Fibroblast of lung (primary cell): ENCODE measurements at regions not wholly inside any gene's neighbourhood (a gene's known extent, or its start where the extent isn't known, plus 50 kb on each side); places are given as distances from the start of the nearest gene placed in this dataset.

Experiments
- DNase-seq, 2 donors: peaks; one replicate each; pipeline versions ENCODE4 v3.0.0 to v3.0.0-alpha.2; 2010; ENCODE audit warnings: low read depth in 2 of 2
- H2AFZ ChIP-seq: 2 replicates; pipeline ENCODE4 v1.5.1; 2012; ENCODE audit warnings: low read length, control low read depth, inconsistent platforms
- H3K27ac ChIP-seq: 2 replicates; pipeline ENCODE4 v1.5.1; 2011; ENCODE audit warnings: low read length, control low read depth; ENCODE audit not compliant: insufficient read depth
- H3K27me3 ChIP-seq: 2 replicates; pipeline ENCODE4 v1.5.1; 2011; ENCODE audit warnings: mild to moderate bottlenecking, low read length; ENCODE audit not compliant: control insufficient read depth, insufficient read depth
- H3K36me3 ChIP-seq: 2 replicates; pipeline ENCODE4 v1.5.1; 2011; ENCODE audit warnings: low read length; ENCODE audit not compliant: control insufficient read depth, insufficient read depth
- H3K4me1 ChIP-seq: 2 replicates; pipeline ENCODE4 v1.5.1; 2011; ENCODE audit warnings: low read length; ENCODE audit not compliant: control insufficient read depth, insufficient read depth; ENCODE audit errors: extremely low read depth
- H3K4me2 ChIP-seq: 2 replicates; pipeline ENCODE4 v1.5.1; 2011; ENCODE audit warnings: low read length, control low read depth; ENCODE audit not compliant: insufficient read depth; ENCODE audit errors: extremely low read depth
- H3K4me3 ChIP-seq, 4 experiments: fragments of 200-600 bp in 1 of 4; sonication (generic) in 1 of 4; replicated peaks in 1 of 4; 2 replicates each; pipeline ENCODE4 v1.5.1; 2011 to 2016; ENCODE audit warnings: low read length in 4 of 4, low read depth in 3 of 4, mild to moderate bottlenecking in 3 of 4, control low read depth in 2 of 4, inconsistent platforms in 1 of 4, mixed read lengths in 1 of 4; ENCODE audit not compliant: insufficient read depth in 1 of 4; ENCODE audit errors: control extremely low read depth in 1 of 4
- H3K79me2 ChIP-seq: 2 replicates; pipeline ENCODE4 v1.5.1; 2012; ENCODE audit warnings: mild to moderate bottlenecking, low read length, inconsistent platforms; ENCODE audit not compliant: control insufficient read depth, insufficient read depth
- H3K9ac ChIP-seq: 2 replicates; pipeline ENCODE4 v1.5.1; 2011; ENCODE audit warnings: mild to moderate bottlenecking, low read length, control low read depth; ENCODE audit not compliant: insufficient read depth
- H3K9me3 ChIP-seq: 2 replicates; pipeline ENCODE4 v1.5.1; 2012; ENCODE audit warnings: low read depth, low read length; ENCODE audit not compliant: control insufficient read depth, insufficient read depth
- H4K20me1 ChIP-seq: 2 replicates; pipeline ENCODE4 v1.5.1; 2011; ENCODE audit warnings: low read length; ENCODE audit not compliant: control insufficient read depth, insufficient read depth; ENCODE audit errors: extremely low read depth
- CTCF ChIP-seq, 2 donors: IDR thresholded peaks in 1 of 2; conservative IDR thresholded peaks in 1 of 2; 1 replicate in 1 of 2; 2 replicates in 1 of 2; pipeline ENCODE4 v1.5.1; 2011 to 2012; ENCODE audit warnings: low read length in 2 of 2, control low read depth in 1 of 2, inconsistent platforms in 1 of 2, low read depth in 1 of 2, mild to moderate bottlenecking in 1 of 2
- EZH2 ChIP-seq: IDR thresholded peaks from 2 replicates; pipeline ENCODE4 v1.5.1; 2012; ENCODE audit warnings: low read length, control low read depth, mild to moderate bottlenecking; ENCODE audit errors: missing control alignments

DNA sequence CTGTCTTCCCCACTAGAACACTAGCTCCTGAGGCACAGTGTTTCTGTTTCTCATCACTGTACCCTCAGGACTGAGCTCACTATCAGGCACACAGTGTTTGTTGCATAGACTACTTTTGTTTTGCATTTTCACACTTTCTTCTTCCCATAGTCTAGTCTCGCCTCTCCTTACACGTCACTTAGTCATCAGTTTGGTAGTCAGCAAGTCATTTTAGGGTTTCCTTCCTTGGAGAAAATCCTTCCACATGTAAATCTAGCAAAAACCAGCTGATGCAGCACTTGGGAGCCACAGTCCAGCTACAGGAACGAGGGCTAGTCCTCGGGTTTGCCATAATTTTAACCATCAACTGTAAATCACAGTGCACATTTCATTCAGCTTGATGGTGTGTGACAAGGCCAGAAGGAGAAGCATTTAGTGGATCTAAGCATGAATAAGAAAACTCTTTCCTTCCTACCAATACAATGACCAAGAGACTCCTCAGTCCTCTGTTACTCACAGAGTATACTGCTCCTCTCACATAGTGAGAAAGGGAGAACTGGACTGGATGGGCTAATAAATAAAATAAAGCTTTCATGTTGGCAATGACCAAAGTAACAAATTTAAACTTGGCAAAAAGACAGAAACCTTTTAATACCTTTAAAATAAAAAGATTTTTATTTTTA, 221.0 kb downstream of the KLF12 start:
- DNase-seq: peak; percentile 47 to 79
- Histone ChIP-seq H4K20me1 (no peaks in the 10 kb centered on the region), H3K27me3 (no peaks in the 10 kb centered on the region), H3K79me2 (no peaks in the 10 kb centered on the region), H3K4me2 (peak overlapping the region; percentile 3), H3K9ac (no peak overlapping the region), H3K9me3 (no peaks in the 10 kb centered on the region), H3K4me1 (peaks cover 4% of the 10 kb centered on the region), H3K36me3 (no peaks in the 10 kb centered on the region), H2AFZ (no peak overlapping the region), H3K4me3 (no peak overlapping the region), H3K27ac (no peak overlapping the region)
- no peak for TF ChIP-seq CTCF (conservative IDR thresholded peaks at IDR 0.05 in 1 of 2, IDR thresholded peaks at IDR 0.05 in 1 of 2; ENCODE audit: low read depth in 1 of 2, low read length in 2 of 2)
- no peak for TF ChIP-seq EZH2

- no peak for DNase-seq
Measured at GRCh38 chr13:73911361-73911760, 222.8 kb downstream of the KLF12 start.

DNA sequence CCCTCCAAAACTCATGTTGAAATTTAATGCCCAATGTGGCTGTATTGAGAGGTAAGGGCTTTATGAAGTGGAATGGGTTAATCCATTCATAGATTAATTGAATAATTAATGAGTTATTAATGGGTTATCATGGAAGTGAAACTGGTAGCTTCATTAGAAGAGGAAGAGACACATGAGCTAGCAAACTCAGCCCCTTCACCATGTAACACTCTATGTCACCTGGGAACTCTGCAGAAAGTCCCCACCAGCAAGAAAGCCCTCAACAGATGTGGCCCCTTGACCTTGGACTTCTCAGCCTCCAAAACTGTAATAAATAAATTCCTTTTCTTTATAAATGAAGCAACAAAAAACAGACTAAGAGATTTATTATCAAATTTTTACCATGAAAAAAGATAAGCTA, 223.5 kb downstream of the KLF12 start:
- peaks cover 4% of the 10 kb centered on the region for H3K4me1 ChIP-seq
- H3K27me3 ChIP-seq: no peaks in the 10 kb centered on the region
- no peaks in the 10 kb centered on the region for H3K79me2 ChIP-seq
- H3K4me3 ChIP-seq: no peak overlapping the region
- no peaks in the 10 kb centered on the region for H3K36me3 ChIP-seq
- no peak for TF ChIP-seq EZH2
- no peak for TF ChIP-seq CTCF (conservative IDR thresholded peaks at IDR 0.05 in 1 of 2, IDR thresholded peaks at IDR 0.05 in 1 of 2; ENCODE audit: low read depth in 1 of 2, low read length in 2 of 2)
- no peaks in the 10 kb centered on the region for H3K9me3 ChIP-seq
- no peak overlapping the region for H2AFZ ChIP-seq
- H4K20me1 ChIP-seq: no peaks in the 10 kb centered on the region
- no peak overlapping the region for H3K4me2 ChIP-seq
- no peak overlapping the region for H3K9ac ChIP-seq
- DNase-seq: no peak
- no peak overlapping the region for H3K27ac ChIP-seq

More at GRCh38 chr13:73911361-73911760, 222.8 kb downstream of the KLF12 start:
- H3K27ac ChIP-seq: no peak overlapping the region
- no peak for TF ChIP-seq CTCF (conservative IDR thresholded peaks at IDR 0.05 in 1 of 2, IDR thresholded peaks at IDR 0.05 in 1 of 2; ENCODE audit: low read depth in 1 of 2, low read length in 2 of 2)
- no peak for TF ChIP-seq EZH2
- H3K4me3 ChIP-seq: no peak overlapping the region
- no peaks in the 10 kb centered on the region for H3K36me3 ChIP-seq
- H3K4me1 ChIP-seq: peaks cover 4% of the 10 kb centered on the region
- H3K4me2 ChIP-seq: no peak overlapping the region
- no peaks in the 10 kb centered on the region for H4K20me1 ChIP-seq
- H2AFZ ChIP-seq: no peak overlapping the region
- H3K79me2 ChIP-seq: no peaks in the 10 kb centered on the region
- no peaks in the 10 kb centered on the region for H3K27me3 ChIP-seq
- H3K9me3 ChIP-seq: no peaks in the 10 kb centered on the region
- no peak overlapping the region for H3K9ac ChIP-seq
